ENCODE measurements at regions not wholly inside any gene's neighbourhood (a gene's known extent, or its start where the extent isn't known, plus 50 kb on each side); places are given as distances from the start of the nearest gene placed in this dataset.
A peak's percentile ranks its signal among the peaks of the same experiment; 100 is the strongest.

DNA sequence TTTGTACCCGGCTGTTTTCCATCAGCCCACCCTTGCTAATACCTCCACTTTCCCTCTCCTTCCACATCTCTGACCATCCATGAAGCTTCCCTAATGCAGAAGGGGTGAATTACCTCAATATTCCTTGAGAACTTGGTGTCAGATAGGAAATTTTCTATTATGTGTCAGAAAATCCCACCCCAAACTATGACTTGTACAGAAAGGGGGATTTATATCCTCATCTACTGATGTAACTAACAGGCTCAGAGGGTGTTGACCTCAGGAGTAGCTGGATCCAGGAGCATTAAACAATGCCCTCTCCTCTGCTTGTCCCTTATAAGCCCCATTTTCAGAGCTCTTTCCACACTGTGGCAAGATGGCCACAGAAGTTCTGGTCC is 242.8 kb upstream of the TLE3 start:
- DNase-seq (ENCODE audit: insufficient read length, low spot score) (no peak), FAIRE-seq (no peak)

DNA sequence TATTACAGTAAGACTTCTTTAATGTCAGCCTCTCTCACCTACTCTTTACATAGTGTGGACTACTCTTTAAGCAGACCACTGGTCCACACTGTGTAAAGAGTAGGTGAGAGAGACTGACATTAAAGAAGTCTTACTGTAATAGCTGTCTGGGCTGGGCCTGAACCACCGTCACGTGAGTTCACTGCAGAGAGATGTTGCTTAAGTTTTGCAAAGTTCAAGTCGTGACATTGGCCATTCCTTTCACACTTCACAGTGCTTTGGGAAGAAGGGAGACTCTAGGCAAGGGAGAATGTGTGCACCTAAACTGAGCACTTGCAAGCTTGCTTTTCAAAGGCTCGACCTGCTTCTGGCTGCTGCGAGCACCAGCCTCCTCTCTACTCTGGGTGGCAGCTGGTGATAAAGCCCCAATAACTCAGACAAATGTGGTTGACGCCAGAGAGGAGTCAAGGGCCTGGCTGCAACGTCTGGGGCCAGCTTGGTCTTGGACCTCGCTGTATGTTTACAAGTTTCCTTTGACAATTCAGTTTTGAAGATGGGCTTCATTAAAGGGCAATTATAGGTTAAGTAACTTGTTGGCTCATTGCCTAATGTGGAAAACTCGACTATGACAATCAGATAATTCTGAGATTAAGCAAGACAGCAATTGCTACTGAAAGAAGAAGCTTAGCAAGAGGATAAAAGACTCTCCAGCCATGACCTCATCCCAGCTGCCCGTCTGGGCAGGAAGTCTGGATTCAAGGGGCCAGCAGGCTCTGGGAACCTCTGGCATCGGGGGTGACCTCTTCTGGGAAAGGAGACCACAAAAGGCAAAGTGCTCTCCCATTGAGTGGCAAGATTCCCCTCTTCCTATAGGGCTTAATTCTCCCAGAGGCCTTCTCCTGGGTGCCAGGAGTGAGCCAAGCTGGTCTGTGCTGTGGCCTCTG is 242.1 kb upstream of the TLE3 start:
- no peak for FAIRE-seq
- DNase-seq (ENCODE audit: insufficient read length, low spot score): no peak

DNA sequence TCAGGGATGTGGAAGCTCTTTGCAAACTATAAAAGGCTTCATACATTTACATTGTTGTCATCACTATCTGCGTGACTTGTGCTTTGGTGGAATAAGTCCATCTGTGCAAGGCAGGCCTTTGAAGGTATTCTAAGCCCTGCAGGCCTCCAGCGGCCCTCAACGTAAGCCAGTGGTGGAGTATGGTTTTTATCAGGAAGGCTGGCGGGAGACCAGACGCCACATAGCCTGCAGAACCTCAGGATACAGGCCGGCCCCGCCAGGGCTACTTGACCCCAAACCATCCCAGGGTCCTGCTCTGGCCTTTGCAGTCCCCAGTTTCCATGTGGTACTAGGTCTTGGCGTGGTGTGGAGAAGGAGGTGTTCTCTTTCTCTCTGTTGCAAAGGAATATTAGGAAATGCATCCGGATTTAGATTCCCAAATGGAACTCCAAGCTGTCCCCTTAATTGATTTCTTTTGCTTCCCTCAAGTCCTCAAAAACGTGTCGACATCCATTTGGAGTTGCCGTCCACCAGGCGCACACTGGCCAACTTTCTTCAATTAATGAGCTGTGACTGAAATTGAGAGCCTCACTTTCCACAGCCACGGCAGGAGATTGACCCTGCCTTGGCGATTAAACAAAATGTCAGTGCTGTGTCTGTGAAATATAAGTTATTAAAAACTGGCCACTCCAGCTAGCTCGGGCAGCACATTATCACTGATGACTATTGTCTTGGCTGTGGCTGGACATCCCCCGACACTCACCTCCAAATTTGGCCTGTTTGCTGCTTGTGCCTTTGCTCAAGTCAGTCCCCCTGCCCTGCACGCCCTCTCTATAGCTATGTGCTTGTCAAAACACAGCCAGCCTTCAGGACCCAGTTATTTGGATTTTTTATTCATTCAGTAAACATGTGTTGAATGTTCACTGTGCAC is 239.8 kb upstream of the TLE3 start:
- FAIRE-seq: no peak

DNA sequence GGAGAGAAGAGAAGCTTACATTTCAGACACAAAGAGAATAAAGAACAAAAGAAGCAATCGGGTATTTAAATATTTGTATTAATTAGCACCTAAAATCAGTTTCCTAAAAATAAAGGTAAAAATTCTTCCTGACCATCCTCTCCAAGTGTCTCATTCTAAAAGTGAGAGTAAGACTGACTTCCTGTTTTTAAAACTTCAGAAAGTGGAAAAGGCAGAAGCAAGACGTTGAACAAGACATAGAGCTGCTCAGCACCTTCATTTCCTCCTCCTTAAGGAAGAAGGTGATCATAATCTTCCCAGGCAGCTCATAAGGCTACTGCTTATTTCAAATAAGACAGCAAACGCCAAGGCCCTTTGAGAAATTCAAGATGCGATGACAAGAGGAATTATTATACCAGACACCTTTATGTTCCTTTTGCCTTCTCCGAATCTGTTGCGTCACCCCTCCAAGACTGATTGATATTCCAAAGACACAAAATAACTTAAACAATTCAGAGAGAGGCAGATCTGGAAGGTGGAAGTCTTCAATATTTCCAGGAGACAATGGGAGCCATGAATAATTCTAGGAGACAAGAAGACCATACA is 238.8 kb upstream of the TLE3 start:
- FAIRE-seq (peak; percentile 47), DNase-seq (ENCODE audit: insufficient read length, low spot score) (no peak)

More for the DNA sequence above, 239.8 kb upstream of the TLE3 start:
- no peak for DNase-seq (ENCODE audit: insufficient read length, low spot score)

DNA sequence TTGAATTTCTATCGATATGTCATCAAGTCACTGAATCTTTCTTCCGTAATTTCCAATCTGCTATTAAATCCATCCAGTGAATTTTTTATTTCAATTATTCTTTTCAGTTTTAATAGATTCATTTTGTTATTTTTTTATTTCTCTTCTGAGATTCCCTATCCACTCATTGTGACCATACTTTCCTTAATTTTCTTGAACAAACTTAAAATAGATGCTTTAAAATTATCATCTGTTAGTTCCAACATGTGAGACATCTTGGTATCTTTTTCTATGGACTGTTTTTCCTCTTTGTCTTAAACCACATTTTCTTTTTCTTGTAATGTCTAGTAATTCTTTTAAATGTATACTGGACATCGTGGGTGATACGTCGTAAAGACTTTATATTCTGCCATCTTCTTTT is 236.6 kb upstream of the TLE3 start:
- no peak for DNase-seq (ENCODE audit: insufficient read length, low spot score)
- FAIRE-seq: no peak

DNA sequence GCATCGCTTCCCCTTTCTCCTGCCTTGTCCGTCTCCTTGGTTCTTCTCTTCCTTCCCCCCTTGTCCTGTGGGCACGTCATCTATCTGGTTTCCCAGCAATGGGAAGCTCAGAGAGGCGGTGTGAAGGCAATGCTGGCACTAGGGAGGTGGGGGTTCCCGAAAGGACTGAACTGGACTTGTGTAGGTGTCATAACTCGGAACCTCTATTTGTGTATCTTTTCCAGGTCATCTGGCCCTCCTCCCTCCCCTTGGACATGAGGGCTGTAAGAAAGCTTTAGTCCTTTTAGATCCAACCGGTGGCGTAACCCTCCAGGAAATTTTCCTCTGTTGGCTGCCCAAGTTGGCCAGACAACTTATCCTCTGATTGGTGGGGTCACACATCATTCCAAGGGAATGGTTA is 231.5 kb upstream of the TLE3 start:
- no peak for DNase-seq (ENCODE audit: insufficient read length, low spot score)
- no peak for FAIRE-seq

DNA sequence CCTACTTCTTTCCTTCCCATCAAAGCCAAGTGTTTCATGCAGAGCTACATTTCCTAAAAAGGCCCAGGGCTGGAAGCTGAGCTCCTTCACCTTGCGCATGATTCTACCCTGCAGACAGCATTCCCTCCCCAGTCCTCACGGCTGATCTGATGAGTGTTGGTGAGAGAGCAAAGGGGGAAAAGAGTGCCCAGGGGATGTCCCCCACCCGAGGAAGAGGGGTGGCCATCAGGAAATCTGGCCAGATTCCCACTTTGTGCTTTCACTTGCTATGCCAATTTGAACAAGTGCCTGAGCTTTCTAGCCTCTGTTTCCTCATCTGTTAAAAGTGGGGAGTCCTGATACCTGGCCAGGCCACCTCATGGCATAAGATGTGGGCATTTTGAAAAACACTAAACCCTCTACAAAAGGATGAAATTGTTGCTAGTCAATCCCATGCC is 231.0 kb upstream of the TLE3 start:
- DNase-seq (ENCODE audit: insufficient read length, low spot score) (no peak), FAIRE-seq (no peak)

DNA sequence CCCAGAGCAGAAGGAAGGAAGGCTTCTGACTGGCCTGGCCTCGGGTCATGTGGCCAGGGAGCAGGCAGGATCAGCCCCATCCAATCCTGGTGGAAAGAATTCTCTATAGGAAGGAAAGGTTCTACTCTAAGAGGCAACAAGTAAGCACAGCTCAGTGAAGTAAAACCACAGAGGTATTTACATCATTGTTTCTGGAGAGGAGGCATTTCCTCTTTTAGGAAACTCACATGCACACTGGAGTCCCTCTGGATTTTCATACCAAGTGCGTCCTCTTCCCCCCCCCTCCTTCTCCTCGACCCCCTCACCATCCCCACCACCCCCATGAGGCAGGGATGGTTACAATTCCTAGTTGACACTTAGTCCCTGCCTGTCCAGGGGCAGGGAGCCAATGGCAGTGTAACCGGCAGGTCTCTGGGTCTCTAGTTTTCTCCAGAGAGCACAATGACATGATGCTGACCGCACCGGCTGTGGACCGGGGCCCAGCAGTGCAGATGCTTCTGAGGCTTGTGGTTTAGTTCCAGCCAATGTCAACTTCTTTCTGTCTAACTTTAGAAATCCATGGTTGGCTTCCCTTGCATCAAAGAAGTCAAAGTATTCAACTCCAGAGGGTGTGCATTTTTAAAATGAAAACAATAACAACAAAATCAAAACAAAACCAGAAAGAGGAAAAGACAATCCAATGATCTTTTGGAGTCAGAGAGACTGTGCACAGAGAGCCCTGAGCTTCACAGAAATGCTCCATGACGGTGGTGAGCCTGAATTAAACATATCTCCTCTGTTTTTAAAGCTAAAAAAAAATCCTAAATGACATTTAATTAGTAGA is 230.3 kb upstream of the TLE3 start:
- FAIRE-seq (peak; percentile 72), DNase-seq (ENCODE audit: insufficient read length, low spot score) (no peak)

DNA sequence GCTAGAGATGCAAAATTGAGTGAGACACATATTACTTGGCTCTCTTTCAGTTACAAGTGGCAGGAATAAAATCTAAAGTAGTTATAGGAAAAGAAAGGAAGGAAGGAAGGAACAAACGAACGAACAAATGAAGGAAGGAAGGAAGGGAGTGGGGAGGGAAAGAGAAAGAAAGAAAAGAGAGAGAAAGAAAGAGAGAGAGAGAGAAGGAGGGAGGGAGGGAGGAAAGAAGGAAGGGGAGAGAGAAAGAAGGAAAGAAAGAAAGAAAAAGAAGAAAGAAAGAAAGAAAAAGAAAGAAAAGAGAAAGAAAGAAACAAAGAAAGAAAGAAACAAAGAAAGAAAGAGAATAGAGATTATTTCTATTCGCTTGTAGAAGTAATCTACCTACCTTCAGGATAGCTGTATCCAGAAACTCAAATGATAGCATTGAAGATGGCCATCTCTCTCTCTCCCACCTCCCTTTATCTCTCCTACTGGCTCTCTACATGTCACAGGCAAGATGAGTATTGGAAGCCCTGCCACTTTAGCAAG is 229.7 kb upstream of the TLE3 start:
- FAIRE-seq: no peak

DNA sequence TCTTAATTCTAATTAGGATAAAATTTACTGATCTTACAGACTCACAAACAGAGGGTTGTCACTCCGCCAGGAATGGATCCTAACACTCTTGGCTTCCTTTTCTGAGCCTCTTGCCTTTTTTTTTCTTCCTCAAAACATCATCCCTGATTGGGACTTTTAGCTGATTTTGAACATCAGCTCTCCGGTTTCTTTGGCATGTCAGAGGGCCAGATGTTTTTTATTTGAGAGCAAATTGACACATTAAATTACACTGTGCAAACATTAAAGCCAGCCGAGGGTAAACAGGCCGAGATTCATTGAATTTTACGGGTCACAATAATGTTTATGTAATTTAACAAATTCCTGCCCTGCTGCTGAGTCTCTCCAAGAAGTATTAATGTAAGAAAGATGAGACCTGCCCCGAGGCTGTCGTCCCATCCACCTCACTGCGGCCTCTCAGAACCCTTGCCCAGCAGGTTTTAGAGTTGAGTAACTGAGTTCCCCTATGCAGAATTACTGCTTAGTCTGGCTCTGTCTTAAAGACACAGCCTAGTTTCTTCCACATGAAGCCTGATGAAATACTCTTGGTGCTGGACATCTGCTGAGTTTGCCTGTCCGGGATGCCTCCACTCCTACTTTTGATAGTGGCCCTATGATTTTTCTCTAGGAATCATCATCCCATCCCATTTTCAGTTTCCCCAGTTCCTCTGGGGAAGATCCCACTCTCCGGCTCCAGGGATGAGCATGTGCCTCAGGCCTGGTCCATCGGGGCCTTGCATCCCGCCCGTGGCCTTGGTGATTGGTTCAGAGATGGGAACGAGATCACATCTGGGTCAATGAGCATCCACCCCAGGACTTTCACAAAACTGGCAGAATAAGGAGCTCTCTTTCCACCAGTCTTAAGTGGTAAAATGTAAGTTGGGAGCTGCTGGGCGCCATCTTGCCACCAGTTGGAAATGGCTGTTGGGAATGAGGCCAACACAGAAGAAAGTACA is 226.6 kb upstream of the TLE3 start:
- FAIRE-seq: no peak
- DNase-seq (ENCODE audit: insufficient read length, low spot score): no peak

More for the DNA sequence above, 229.7 kb upstream of the TLE3 start:
- no peak for DNase-seq (ENCODE audit: insufficient read length, low spot score)

DNA sequence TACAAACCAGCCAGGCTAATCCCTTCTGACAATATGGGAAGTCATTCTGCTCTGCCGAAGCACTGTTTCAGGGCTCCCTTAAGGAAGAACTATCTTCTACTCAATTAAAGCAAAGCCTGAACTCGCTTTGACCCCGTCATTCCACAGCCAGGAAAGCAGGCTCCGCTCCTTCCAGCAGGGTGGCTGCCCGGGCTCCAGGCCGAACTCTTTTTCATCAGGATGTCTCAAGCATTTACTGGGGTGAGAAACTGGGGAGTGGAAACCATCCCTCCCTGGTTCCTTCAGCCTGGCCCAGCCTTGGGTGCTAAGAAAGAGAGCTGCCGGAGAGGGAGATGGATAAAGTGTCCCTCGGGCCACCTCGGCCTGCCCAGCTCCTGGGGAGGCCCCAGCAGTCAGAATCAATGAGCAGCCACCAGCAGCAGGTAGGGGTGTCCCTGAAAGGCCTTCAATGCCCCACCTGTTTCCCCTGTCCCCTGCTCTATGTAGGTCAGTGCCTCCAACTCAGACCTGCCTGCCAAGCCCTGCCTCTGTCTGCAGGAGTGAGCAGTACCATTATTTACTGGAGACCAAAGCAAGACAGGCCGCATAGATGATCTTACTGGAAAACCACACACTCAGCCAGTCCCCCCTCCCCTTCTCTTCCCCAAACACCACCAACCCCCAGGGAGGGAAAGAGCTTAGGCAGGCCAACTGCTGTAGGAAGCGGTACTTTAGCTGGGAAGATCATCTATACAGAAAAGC is 225.6 kb upstream of the TLE3 start:
- FAIRE-seq (no peak), DNase-seq (ENCODE audit: insufficient read length, low spot score) (no peak)

DNA sequence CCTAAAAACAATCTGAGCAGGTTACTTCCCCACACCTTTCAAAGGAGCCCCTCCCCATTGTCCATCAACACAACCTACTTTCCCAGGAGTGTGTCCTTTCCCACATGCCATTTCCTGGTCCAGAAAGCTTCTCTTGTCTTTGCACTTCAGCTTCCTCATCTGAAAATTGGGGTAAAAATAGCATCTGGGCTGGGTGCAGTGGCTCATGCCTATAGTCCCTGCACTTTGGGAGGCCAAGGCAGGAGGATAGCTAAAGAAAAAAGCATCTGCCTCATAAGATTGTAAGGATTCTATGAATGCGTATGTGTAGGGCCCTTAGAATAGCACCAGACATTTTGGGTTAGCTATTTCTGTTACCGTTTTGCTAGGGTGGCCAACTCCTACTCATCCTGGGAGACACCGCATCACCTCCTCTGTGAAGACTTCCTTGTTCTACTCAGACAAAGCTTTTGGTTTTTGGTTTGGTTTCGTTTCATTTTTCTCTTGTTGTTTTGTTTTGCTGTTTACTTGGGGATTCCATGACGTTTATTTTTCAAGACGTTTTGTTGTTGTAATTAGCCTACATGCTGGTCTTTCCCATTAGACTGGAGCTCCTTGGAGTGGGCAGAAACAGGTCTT is 224.4 kb upstream of the TLE3 start:
- DNase-seq (ENCODE audit: insufficient read length, low spot score): no peak
- peak; percentile 82 for FAIRE-seq

DNA sequence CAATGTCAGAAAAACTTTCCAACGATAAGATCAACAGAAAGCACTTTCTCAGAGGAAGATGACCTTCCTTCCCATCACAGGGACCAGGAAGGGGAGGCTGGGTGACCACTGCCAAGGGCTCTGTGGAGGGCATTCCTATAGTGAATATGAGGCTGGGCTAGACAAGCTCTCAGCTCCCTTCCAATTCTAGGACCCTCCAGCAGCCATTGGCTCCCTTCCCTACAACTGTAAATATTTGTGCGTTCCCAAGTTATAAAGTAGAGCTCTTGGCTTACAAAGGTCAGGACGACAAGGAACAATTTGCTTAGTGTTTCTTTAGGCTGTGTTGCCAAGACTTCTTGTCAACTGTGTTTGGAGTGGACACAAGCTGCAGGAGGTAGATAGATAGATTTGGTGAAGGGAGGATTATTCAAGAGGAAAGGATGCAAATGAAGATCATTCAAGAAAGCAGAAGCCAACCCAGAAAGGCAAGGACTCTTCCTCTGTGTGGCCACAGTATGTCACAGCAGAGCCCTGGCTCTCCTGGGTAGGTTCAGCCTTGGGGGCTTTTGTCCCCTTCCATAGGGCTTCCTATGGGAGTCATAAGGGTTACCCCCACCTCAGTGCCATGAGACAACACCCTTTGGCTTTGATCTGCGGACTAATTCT is 223.6 kb upstream of the TLE3 start:
- FAIRE-seq: no peak
- no peak for DNase-seq (ENCODE audit: insufficient read length, low spot score)

DNA sequence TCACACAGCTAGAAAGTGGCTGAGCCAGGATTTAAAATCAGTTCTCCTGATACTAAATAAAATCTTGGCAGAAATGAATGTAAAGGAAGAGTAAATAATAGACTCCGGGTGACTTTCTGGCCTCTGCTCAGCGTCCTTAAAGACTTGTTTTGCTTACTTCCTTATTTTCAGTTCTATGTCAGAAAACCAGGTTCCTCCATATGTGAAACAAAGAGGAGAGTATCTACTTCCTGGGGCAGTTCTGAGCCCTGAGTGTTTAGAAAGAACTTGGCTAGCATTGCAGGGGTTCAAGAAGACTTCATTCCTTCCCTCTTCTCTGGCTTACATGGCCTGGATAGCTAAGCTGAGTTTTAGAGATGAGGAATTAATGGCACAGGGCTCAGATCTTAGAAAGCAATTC is 222.8 kb upstream of the TLE3 start:
- DNase-seq (ENCODE audit: insufficient read length, low spot score): no peak
- no peak for FAIRE-seq

DNA sequence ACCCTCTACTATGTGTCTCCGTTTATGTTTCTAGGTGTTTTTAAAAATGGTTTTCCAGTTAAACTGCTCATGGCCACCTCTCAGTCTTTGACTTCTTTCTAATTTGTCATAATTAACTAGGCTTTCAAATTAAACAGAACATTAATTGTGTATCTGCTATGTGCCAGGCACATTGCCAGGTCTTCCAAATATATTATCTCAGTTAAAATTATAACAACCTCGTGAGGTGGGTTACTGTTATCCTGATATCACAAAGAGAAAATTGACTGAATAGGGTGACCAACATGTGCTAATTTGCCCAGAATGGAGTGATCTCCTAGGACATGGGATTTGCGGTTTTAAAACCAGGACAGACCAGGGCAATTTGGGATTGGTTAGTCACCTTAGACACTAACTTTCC is 222.4 kb upstream of the TLE3 start:
- DNase-seq (ENCODE audit: insufficient read length, low spot score): no peak
- FAIRE-seq: no peak

DNA sequence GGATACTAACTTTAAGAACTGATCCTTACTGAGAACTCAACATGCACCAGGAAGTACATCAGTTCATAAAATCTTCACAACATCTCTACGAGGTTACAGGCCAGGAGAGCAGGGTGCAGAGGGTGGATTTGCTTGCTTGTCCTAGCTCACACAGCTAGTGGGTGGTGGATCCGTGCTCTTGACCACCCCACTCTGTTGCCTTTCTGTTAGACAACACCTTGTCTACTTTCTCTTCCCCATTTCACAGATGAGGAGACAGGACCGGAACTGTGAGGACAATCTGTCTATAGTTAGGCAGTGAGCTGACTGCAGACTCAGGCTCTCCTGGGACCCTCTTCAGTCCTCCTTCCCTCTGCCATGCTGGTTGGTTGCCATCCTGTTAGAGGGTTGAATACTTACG is 221.7 kb upstream of the TLE3 start:
- peak; percentile 48 for DNase-seq (ENCODE audit: insufficient read length, low spot score)
- peak; percentile 96 for FAIRE-seq
